NCI-H345 treated with DMSO at 0.1 percent for 48 hours (cell line): ENCODE measurements at regions not wholly inside any gene's neighbourhood (a gene's known extent, or its start where the extent isn't known, plus 50 kb on each side); places are given as distances from the start of the nearest gene placed in this dataset.

Experiments used
- DNase-seq: peaks from one replicate; lab custom pipeline; 2025; ENCODE audit not compliant: unreplicated experiment; lab: John Stamatoyannopoulos, UW

DNA sequence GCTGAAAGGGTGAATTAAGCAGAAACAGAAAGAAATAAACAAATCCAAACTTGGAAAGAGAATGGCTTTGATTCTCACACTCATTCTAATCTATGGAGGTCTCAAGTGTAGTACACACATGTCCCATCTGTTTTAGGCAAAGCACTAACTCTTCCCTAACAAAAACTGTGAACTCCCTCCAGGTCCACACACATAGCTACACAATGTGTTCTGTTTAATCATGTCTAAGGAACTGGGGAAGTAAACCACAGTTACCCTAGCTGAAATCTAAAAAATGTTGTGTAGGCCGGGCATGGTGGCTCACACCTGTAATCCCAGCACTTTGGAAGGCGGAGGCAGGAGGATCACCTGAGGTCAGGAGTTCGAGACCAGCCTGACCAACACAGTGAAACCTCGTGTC is 118.7 kb upstream of the FST start:
- DNase-seq, result no peak

DNA sequence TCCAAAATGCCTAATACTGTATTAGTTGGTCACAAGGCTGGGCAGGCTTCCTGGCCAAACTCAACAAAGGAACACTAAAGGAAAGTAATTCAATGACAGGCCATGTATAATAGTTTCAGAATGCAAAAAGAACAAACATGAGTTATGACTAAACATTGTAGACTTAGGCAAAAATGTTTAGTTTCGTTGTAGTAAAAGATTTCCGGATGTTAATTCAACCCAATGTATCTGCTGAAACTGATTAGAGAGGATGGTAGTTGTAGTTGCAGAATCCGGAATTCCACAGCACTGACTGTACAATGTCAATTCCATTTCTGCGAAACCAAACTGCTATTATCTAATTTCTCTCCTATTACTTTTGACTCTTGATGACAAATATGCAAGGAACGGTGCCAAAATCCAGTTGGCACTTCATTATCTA is 117.9 kb upstream of the FST start:
- no peak for DNase-seq

DNA sequence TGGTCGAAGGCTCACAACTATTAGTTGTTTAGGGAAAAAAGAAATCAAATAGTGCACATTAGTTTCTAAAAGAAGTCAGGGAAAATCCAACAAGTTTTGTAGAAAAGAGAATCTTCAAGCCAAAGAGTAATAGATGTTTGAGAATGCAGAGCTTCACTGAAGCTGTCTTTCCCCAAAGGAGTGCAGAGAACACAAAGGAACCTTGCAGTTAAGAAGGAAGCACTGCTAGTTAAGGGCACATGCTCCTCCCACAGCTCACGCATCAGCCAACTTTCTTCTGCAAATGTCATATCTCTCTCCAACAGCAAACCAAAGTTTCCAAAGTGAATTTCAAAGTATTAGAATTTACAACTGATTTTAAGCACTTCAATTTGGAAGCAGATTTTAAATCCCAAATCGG is 116.4 kb upstream of the FST start:
- no peak for DNase-seq

DNA sequence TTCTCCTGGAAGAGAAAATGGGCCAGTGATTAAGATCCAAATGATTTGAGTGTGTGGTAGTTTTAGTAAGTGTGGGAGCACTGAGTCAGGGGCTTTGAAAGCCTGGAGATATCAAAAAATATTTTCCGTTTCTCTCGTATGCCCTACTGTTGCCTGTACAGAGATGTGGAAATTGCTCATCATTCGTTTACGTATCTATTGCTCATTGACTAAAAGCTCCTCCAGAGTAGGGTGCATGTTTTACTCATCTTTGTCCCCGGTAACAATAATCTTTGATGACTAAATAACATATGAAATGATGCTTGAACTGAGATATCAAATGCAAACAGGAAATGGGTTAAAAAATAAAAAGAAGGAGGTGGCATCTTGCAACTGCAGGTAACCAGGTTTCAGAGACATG is 114.2 kb upstream of the FST start:
- DNase-seq, result no peak

DNA sequence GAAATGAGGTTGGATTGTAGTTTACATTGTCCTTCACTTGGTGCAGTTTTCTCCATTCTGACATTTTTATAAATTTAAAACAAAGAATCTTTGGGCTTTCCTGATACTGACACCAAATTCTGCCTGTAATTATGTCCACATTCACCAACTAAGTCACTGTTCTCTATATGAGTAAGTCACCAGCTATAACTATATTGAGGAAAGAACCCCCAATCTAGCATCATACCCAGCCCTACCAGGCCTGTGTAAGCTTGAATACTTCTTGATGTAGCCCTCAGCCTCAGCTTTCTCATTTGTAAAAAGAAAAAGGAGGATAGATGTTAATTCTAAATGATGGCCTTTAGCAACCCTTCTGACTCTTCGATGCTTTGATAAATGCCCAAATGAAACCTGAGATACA is 112.7 kb upstream of the FST start:
- no peak for DNase-seq

DNA sequence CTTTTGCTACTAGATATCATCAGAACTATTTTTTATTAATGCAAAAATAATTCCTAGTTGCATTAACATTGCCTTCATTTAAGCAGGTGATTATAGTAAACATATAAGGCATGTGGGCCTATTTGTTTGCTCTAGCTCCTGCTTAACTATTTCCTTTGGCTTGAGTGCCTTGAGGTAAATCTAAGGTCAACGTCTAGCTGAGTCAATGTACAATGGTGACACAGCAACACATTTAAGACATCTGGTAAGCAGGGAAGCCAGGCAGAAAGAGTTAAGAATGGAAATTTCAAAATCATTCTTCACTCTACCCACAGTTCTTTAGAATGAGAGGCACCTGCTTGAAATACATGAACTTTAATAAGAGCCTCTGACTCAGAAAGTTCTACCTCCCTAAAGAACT is 111.9 kb upstream of the FST start:
- no peak for DNase-seq

DNA sequence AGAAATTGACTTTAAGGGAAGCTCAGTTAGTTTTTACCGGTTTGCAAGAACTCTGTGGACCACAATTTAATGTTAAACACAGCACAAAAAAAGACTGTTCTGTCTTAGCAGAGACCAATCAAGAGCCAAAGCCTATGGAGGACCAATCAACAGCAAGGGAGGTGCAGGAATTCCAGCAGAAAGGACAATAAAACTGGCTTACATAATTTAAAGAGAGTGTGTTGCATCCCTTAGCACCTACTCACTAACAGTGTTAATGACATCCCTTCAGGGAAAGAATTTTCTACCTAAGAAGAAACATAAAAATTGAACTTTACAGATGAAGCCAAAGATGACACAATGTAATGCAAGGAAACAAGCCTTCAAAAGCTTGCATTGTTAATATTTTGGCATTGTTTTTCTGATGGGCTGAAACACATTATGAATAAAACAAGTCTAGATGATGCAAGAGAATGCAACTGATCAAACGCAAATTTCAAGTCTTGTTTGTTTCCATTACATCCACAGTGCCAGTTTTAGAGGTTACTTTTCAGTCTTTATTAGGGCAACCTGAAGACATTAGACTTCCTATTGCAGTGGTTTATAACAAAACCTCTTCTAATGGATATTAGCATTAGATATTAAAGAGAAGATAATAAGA is 111.3 kb upstream of the FST start:
- no peak for DNase-seq

DNA sequence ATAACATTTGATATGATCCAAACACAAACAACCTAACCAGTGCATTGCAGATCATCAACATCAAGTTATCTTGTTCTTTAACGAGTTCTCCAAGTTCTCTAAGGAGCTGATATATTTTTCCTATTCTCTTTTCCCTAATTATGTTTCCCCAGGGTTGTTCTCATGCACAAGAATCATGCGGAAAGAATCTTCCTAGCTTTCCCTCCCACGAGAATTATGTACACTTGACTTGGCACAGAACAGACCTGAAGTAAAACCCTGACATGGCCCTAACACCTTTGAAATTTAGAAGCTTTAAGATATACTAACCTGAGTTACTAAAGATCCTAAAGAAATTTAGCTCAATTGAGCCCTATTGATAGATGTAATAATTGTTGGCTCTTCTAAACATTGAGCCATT is 110.7 kb upstream of the FST start:
- no peak for DNase-seq

DNA sequence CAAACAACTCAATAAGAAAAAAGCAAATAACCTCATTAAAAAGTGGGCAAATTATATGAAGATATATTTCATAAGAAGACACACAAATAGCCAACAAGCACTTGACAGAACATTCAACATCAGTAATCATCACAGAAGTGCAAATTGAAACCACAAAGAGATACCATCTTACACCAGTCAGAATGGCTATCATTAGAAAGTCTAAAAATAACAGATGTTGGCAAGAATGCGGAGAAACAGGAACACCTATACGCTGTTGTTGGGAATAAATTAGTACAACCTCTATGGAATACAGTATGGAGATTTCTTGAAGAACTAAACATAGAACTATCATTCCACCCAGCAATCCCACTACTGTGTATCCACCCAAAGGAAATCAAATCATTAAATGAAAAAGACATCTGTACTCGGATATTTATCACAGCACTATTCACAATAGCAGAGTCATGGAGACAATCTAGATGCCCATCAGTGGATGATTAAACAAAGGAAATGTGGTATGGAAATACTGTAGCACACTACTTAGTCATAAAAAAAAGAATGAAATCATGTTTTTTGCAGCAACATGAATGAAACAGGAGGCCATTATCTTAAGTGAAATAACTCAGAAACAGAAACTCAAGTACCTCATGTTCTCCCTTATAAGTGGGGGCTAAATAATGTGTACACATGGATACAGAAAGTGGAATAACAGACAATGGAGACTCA is 106.8 kb upstream of the FST start:
- no peak for DNase-seq

DNA sequence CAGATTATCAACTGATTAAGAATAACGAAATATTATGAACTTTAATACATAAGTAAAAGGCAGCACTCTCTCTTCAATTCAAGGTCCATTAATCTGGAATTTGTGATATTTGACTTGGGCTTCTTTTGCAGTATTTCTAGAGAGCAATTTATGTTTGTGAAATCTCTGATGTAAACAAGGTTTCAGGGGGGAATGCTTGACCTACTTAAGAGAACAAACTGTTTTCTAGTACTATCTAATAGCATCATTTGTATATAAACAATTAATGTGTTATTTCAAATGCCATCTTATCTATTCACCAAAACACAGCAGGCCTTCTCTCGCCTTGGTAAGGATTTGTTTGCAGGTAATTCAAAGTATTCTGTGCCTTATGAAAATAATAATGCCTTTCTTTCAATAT is 103.6 kb upstream of the FST start:
- no peak for DNase-seq

DNA sequence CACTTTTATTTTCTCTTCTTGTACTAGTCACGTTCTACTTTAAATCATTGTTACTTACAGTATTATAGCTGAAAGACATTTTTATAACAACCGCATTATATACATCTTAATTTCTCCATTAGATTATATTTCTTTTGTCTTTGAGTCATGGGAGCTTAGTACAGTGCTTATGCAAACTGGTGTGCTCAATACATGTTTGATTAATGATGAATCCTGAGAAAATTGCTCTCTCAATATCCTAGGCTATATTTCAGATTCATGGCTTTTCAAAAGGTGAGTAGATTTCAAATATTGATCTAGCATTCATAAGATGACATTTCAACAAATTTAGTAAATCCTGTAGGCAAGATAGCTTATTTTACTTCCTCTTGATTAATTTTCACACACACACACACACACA is 102.2 kb upstream of the FST start:
- DNase-seq, result no peak

DNA sequence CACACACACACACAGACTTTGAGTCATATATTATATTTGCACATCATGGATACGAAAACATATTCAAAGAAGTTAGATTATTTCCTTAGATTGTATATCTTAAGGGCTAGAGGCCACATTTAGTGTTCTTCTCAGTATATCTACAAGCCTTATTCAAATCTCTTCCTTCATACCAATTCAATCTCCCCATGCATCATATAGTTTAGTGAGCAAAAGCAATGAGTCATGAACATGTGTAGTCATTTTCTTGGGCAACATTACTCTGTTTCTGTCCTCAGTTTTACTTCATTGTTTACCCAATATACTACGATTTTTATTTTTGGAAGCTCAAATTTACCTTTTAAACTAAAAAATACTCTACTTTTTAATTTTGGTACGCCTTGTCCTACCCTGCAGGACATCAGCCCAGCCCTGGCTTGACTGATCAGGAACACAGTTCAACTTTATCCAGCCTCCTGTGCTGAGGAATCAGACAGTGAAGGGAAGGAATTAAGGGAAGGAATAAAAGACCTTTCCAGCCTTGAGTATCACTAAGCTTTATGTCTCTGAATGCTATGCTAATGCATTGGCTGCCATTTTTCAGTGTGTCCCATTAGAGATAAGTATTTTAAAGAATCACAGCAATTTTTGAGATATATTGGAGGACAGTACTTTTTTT is 101.7 kb upstream of the FST start:
- no peak for DNase-seq

DNA sequence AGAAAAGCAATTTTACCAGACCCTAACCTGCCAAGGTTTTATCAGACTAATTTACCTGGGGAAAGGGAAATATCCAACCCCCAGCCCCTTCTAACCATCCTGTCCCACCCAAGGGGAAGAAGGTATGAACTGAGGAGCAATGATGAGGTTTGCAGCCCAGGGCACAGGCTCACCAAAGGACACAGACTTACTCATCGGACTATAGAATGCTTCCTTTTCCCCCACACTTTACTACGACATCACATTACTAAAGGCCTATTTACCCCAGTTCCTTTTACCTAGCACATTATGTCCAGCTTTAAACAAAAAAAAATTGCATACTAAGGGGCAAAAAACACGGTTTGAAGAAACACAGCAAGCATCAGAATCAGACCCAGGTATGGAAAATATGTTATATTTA is 94.1 kb upstream of the FST start:
- DNase-seq, result no peak

DNA sequence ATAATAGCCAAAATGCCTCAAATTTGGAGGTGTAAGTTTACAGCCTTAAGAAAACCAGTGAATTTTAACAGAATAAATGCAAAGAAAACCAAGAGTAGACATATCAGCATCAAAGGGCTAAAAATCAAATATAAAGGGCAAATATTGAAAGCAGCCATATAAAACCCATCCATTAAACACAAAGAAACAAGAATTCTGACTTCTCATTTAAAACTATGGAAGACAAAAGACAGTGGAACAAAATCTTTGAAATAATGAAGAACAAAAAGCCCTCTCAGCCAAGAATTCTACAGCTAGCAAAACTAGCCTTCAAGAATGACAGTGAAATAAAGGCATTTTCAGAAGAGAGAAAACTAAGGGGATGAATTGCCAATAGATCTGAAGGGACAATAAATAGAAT is 91.3 kb upstream of the FST start:
- DNase-seq, result no peak

DNA sequence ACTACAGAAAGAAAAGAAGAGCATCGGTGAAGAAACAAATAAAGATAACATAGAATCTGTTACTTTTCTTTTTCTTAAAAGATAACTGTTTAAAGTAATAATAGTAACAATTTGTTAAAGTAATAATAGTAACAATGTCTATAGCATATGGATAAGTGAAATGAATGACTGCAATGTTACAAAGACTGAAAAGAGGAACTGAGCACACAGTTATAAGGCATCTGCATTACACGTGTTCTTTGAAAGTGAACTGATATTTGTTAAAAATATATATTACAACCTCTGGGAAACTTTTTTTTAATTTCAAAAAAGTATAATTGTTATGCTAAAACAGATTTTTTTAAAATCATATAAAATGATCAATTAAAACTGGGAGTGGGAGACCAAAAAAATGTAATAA is 88.4 kb upstream of the FST start:
- DNase-seq, result no peak

DNA sequence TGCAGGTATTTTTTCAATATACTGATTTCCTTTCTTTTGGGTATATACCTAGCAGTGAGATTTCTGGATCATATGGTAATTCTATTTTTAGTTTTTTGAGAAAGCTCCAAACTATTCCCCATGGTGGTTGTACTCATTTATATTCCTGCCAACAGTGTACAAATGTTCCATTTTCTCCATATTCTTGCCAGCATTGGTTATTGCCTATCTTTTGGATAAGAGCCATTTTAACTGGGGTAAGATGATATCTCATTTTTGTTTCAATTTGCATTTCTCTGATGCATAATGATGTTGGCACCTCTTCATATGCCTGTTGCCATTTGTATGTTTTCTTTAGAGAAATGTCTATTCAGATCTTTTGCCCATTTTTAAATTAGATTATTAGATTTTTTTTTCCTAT is 85.6 kb upstream of the FST start:
- DNase-seq, result no peak

DNA sequence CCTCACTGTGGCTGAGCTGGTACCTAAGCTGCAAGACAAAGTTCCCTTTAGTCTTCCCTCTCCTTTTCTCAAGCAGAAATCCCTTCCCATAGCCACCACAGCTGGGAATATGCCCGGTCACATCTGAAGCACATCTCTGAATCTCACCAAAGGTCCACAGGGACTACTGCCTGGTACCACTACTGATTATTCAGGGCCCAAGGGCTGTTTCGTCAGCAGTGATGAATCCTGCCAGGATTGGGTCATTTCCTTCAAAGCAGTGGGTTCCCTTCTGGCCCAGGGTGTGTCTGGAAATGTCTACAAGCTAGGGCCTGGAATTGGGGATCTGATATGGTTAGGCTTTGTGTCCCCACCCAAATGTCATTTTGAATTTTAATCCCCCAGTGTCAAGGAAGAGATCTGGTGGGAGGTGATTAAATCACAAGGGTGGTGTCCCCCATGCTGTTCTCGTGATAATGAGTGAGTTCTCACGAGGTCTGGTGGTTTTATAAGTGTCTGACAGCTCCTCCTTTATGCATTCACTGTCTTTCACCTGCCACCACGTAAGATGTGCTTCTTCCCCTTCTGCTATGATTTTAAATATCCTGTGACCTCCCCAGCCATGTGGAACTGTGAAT is 83.2 kb upstream of the FST start:
- DNase-seq, result no peak

DNA sequence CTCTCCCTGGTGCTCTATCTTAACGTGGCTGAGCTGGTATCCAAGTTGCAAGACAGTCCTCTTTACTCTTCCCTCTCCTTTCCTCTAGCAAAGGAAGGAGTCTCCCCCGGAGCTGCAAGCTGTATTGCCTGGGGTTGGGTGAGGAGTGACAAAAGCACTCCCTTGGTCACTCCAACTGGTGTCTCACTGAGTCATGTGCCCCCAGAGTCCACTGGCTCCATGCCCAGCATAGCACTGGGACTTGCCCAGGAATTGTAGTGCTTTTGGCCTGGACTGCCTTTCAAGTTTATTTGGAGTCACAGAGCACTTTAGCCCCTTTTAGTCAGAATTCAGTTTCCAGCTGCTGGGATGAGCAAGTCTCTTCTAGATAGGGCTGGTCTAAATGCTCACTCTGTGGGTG is 82.6 kb upstream of the FST start:
- DNase-seq, result no peak

DNA sequence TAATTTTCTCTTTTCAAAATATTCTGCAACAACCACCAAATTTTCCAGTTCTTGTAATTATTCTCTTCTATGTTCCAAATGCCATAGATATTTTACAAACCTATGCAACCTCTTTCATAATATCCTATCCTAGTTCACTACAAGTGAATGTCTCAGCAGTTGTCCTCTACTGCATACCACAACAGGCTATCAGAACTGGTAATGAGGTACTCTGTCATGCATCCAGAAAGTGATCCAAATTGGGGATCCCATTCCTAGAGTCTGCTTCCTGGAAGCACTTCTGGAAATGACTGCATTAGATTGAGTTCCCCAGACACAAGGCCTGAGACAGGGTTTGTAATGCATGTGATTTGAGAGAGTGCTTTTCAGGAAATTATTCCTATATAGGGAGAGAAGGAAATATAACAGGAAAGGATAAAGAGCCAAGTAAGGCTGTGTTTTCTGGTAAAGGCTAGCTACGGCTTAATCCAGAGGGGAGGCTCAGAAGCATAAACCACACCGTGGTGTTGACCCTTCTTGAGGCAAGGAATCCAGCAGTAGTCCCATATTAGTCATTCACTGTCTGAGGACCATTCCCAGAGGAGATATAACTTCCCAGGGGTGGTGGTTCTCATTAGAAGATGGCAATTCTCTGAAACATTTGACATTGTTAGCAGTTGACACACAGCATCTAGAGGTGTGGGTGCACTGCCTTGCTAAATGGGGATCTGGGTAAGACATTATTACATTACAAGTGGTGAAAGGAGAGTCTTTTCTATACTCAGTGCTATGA is 80.3 kb upstream of the FST start:
- DNase-seq, result no peak

DNA sequence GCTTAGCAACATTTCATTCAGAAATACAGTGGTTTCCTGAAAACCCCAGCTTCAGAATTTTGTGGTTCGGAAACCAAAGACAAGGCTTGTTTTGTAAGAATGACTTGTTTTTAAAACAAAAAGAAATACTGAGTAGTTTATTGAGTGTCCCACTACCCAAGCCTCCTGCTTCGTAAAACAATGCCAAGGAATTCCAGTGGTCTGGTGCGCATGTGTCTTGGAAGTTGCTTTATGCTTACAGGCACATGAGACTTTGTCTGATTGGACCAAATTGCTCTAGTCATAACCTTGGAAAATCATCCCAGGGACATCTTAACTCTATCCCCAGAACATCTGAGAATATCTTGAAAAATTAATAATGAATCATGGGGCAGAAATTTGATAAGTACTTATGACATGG is 77.1 kb upstream of the FST start:
- no peak for DNase-seq

DNA sequence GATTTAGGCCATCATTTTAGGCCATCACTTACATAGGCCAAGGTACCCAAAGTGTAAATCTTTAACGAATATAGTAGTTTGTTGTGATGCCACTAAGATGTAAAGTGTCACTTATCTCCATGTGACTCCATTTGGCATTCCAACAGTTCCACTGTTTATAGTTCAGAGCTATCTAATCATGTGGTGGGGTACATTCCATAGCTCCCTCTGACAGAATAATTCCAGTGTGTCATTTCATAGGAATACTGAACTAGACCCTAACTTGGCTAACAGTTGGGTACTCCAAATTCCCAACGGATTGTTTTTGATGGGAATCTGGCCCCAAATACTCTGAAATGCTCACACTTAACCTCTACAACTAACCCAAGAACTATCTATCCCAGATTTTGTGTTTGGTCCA is 76.7 kb upstream of the FST start:
- no peak for DNase-seq

DNA sequence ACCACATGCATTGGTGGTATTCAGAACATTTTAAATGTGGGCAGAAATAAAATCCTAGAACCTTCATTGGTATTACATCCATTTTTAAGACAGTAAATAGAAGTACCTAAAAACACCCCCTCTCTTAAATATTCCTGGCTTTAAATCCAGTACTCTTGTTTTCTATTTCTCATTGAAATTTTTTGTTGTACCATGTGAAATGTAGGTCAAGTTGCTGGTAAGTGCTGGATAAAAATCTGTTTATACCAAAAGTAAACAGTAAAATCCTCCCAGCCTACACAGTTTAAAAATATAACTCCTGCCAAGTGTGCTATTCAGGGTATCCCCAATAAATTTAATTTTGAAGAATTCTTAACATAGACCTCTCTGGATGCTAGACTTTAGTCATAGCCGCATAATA is 75.0 kb upstream of the FST start:
- no peak for DNase-seq
